A549 (cell line): ENCODE measurements at regions not wholly inside any gene's neighbourhood (a gene's known extent, or its start where the extent isn't known, plus 50 kb on each side); places are given as distances from the start of the nearest gene placed in this dataset.

ENCODE experiments used
- CTCF ChIP-seq: fragments of >200 bp; sonication (Bioruptor Twin); formaldehyde crosslinking; IDR thresholded peaks from 3 replicates; pipeline ENCODE4 v1.5.1; 2016
- NPAS2 ChIP-seq: fragments of 250-450 bp; sonication (Bioruptor Pico); IDR thresholded peaks from 2 replicates; pipeline ENCODE4 v1.8.0; 2022; ENCODE audit warnings: mild to moderate bottlenecking, moderate library complexity, borderline replicate concordance
- NR3C1 ChIP-seq: fragments of >200 bp; sonication (Bioruptor Twin); formaldehyde crosslinking; IDR thresholded peaks from 3 replicates; pipeline ENCODE4 v1.6.1; 2017
- PHF8 ChIP-seq: fragments of 200-600 bp; sonication (generic); IDR thresholded peaks from 2 replicates; pipeline ENCODE4 v1.6.1; 2016; ENCODE audit warnings: low read depth, mild to moderate bottlenecking, antibody characterized with exemption, moderate library complexity, borderline replicate concordance
- RARB ChIP-seq: fragments of 250-450 bp; sonication (Bioruptor Pico); IDR thresholded peaks from 2 replicates; pipeline ENCODE4 v1.8.0; 2021; ENCODE audit warnings: mild to moderate bottlenecking, moderate library complexity
- RNF2 ChIP-seq: fragments of 200-600 bp; sonication (generic); IDR thresholded peaks from 2 replicates; pipeline ENCODE4 v1.6.1; 2016; ENCODE audit warnings: low read depth, mild to moderate bottlenecking, antibody characterized with exemption, moderate library complexity, borderline replicate concordance

GRCh38 chr4:121593760-121594159 is 103.0 kb downstream of the ANXA5 start:
- TF ChIP-seq CTCF, result no peak
- no peak for TF ChIP-seq NR3C1
- TF ChIP-seq PHF8, result no peak
- TF ChIP-seq NPAS2 (CRISPR knock-in tag), result no peak
- no peak for TF ChIP-seq RNF2
- no peak for TF ChIP-seq RARB (CRISPR knock-in tag)
